22Rv1 (cell line): ENCODE measurements at regions not wholly inside any gene's neighbourhood (a gene's known extent, or its start where the extent isn't known, plus 50 kb on each side); places are given as distances from the start of the nearest gene placed in this dataset.

Experiments
- ZFX ChIP-seq: fragments of 450-650 bp; IDR thresholded peaks from 2 replicates; pipeline ENCODE4 v1.6.1; 2017; ENCODE audit warnings: antibody characterized with exemption, borderline replicate concordance
- TF ChIP-seq, protein P1 (sequence below): fragments of 450-650 bp; IDR thresholded peaks from 2 replicates; pipeline ENCODE4 v1.5.1; 2017; ENCODE audit warnings: mild to moderate bottlenecking

GRCh38 chr13:40341096-40341471, 325.4 kb downstream of the FOXO1 start:
- TF ChIP-seq, protein P1, sequence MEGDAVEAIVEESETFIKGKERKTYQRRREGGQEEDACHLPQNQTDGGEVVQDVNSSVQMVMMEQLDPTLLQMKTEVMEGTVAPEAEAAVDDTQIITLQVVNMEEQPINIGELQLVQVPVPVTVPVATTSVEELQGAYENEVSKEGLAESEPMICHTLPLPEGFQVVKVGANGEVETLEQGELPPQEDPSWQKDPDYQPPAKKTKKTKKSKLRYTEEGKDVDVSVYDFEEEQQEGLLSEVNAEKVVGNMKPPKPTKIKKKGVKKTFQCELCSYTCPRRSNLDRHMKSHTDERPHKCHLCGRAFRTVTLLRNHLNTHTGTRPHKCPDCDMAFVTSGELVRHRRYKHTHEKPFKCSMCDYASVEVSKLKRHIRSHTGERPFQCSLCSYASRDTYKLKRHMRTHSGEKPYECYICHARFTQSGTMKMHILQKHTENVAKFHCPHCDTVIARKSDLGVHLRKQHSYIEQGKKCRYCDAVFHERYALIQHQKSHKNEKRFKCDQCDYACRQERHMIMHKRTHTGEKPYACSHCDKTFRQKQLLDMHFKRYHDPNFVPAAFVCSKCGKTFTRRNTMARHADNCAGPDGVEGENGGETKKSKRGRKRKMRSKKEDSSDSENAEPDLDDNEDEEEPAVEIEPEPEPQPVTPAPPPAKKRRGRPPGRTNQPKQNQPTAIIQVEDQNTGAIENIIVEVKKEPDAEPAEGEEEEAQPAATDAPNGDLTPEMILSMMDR, result no peak
- TF ChIP-seq ZFX, result no peak
